Peyer's patch (tissue), 4 donors: ENCODE measurements at regions not wholly inside any gene's neighbourhood (a gene's known extent, or its start where the extent isn't known, plus 50 kb on each side); places are given as distances from the start of the nearest gene placed in this dataset.

Experiments
- POLR2A ChIP-seq, 2 donors: fragments of 450-650 bp; IDR thresholded peaks; one replicate each; pipeline ENCODE4 v1.5.1; 2017; ENCODE audit warnings: antibody characterized with exemption in 2 of 2, mild to moderate bottlenecking in 2 of 2, moderate library complexity in 2 of 2
- TF ChIP-seq, protein P1 (sequence below), 6 experiments: fragments of 450-650 bp in 4 of 6; fragments of 200-600 bp in 2 of 6; sonication (generic) in 1 of 6; IDR thresholded peaks; one replicate each; pipeline ENCODE4 v1.5.1; 2017 to 2019; ENCODE audit warnings: antibody characterized with exemption in 6 of 6, mild to moderate bottlenecking in 3 of 6, moderate library complexity in 1 of 6

DNA sequence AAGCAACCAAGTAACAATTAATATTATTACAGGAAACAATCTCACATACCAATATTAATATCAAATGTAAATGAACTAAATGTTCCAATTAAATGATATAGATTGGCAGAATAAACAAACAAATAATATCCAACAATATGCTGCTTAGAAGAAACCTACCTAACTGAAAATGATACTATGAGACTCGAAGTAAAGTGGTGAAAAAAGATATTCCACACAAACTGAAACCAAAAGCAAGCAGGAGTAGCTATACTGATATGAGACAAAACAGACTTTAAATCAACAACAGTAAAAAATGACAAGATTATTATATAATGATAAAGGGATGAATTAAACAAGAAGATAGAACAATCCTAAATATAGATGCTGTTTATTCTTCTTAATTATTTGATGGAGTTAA is 140.1 kb downstream of the SPANXN4 start:
- TF ChIP-seq, protein P1, sequence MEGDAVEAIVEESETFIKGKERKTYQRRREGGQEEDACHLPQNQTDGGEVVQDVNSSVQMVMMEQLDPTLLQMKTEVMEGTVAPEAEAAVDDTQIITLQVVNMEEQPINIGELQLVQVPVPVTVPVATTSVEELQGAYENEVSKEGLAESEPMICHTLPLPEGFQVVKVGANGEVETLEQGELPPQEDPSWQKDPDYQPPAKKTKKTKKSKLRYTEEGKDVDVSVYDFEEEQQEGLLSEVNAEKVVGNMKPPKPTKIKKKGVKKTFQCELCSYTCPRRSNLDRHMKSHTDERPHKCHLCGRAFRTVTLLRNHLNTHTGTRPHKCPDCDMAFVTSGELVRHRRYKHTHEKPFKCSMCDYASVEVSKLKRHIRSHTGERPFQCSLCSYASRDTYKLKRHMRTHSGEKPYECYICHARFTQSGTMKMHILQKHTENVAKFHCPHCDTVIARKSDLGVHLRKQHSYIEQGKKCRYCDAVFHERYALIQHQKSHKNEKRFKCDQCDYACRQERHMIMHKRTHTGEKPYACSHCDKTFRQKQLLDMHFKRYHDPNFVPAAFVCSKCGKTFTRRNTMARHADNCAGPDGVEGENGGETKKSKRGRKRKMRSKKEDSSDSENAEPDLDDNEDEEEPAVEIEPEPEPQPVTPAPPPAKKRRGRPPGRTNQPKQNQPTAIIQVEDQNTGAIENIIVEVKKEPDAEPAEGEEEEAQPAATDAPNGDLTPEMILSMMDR (IDR thresholded peaks at IDR 0.05), result no peak
- no peak for TF ChIP-seq POLR2A (IDR thresholded peaks at IDR 0.05)
